Keratinocyte (primary cell): ENCODE measurements at regions not wholly inside any gene's neighbourhood (a gene's known extent, or its start where the extent isn't known, plus 50 kb on each side); places are given as distances from the start of the nearest gene placed in this dataset.

Source experiments
- DNase-seq: peaks from one replicate; pipeline ENCODE4 v3.0.0-alpha.2; 2011; ENCODE audit warnings: low read depth, missing footprints, low spot score
- FAIRE-seq: peaks from 2 replicates; lab custom pipeline; 2011; peaks lifted over from hg19 to GRCh38; lab: Jason Lieb, UNC
- H2AFZ ChIP-seq: 2 replicates; pipeline ENCODE4 v1.6.0; 2012; ENCODE audit warnings: low read length, control low read depth, inconsistent platforms; ENCODE audit not compliant: control insufficient read depth
- H3K27ac ChIP-seq: 2 replicates; pipeline ENCODE4 v1.5.1; 2011; ENCODE audit warnings: low read length; ENCODE audit not compliant: control insufficient read depth, insufficient read depth
- H3K27me3 ChIP-seq: 3 replicates; pipeline ENCODE4 v1.6.0; 2011; ENCODE audit warnings: low read length; ENCODE audit not compliant: control insufficient read depth, insufficient read depth; ENCODE audit errors: extremely low read depth
- H3K36me3 ChIP-seq, 2 experiments: 2 replicates in 1 of 2; 3 replicates in 1 of 2; pipeline ENCODE4 v1.5.1; 2011; ENCODE audit warnings: low read length in 2 of 2, mild to moderate bottlenecking in 1 of 2; ENCODE audit not compliant: control insufficient read depth in 2 of 2, insufficient read depth in 2 of 2; ENCODE audit errors: extremely low read depth in 1 of 2
- H3K4me1 ChIP-seq: 3 replicates; pipeline ENCODE4 v1.5.1; 2011; ENCODE audit warnings: low read length; ENCODE audit not compliant: control insufficient read depth, insufficient read depth; ENCODE audit errors: extremely low read depth
- H3K4me2 ChIP-seq: 3 replicates; pipeline ENCODE4 v1.6.0; 2011; ENCODE audit warnings: low read depth, low read length; ENCODE audit not compliant: control insufficient read depth, insufficient read depth; ENCODE audit errors: extremely low read depth
- H3K4me3 ChIP-seq, 3 experiments: fragments of 200-600 bp in 1 of 3; sonication (generic) in 1 of 3; 2 replicates in 2 of 3; 3 replicates in 1 of 3; pipeline ENCODE4 v1.5.1; 2011 to 2016; ENCODE audit warnings: low read length in 3 of 3, mild to moderate bottlenecking in 3 of 3, control low read depth in 2 of 3, inconsistent platforms in 1 of 3, low read depth in 1 of 3, mixed read lengths in 1 of 3, mixed run types in 1 of 3, moderate library complexity in 1 of 3; ENCODE audit not compliant: control insufficient read depth in 2 of 3, insufficient read depth in 2 of 3; ENCODE audit errors: extremely low read depth in 1 of 3
- H3K79me2 ChIP-seq: 2 replicates; pipeline ENCODE4 v1.6.0; 2012; ENCODE audit warnings: low read length; ENCODE audit not compliant: control insufficient read depth, insufficient read depth
- H3K9ac ChIP-seq: 3 replicates; pipeline ENCODE4 v1.6.0; 2011; ENCODE audit warnings: low read length; ENCODE audit not compliant: control insufficient read depth, insufficient read depth; ENCODE audit errors: extremely low read depth
- H3K9me1 ChIP-seq: 3 replicates; pipeline ENCODE4 v1.6.0; 2011; ENCODE audit warnings: low read length; ENCODE audit not compliant: control insufficient read depth, insufficient read depth; ENCODE audit errors: extremely low read depth
- H3K9me3 ChIP-seq: 2 replicates; pipeline ENCODE4 v1.5.1; 2012; ENCODE audit warnings: low read depth, low read length; ENCODE audit not compliant: control insufficient read depth
- H4K20me1 ChIP-seq: 3 replicates; pipeline ENCODE4 v1.6.0; 2011; ENCODE audit warnings: low read length; ENCODE audit not compliant: control insufficient read depth, insufficient read depth; ENCODE audit errors: extremely low read depth
- EZH2 ChIP-seq: IDR thresholded peaks from one replicate; pipeline ENCODE4 v1.6.1; 2012; ENCODE audit warnings: inconsistent platforms, mild to moderate bottlenecking, low read length, moderate library complexity
- dilution Hi-C: fragments of 300-500 bp; cut with MboI; formaldehyde crosslinking; loops from one replicate; pipeline ENCODE4 v1.7.0; 2020; ENCODE audit warnings: low sequenced_read_pairs; ENCODE audit not compliant: extremely low pct_ligation_motif_present
- TF ChIP-seq, protein P1 (sequence below), 3 experiments: IDR thresholded peaks in 1 of 3; conservative IDR thresholded peaks in 1 of 3; optimal IDR thresholded peaks in 1 of 3; 2 replicates in 2 of 3; 3 replicates in 1 of 3; pipeline versions ENCODE3 to v1.5.1; 2011; ENCODE audit warnings: low read length in 3 of 3, mild to moderate bottlenecking in 3 of 3, moderate library complexity in 2 of 3, control low read depth in 1 of 3, inconsistent platforms in 1 of 3; ENCODE audit not compliant: insufficient read depth in 2 of 3; ENCODE audit errors: extremely low read depth in 1 of 3

- Histone ChIP-seq H3K4me2 (no peak overlapping the region), H3K27ac (no peak overlapping the region), H3K79me2 (no peaks in the 10 kb centered on the region), H3K9me3 (no peaks in the 10 kb centered on the region), H3K4me3 (no peak overlapping the region), H3K4me1 (no peaks in the 10 kb centered on the region), H3K9ac (no peak overlapping the region), H2AFZ (no peak overlapping the region), H4K20me1 (no peaks in the 10 kb centered on the region), H3K9me1 (no peaks in the 10 kb centered on the region), H3K36me3 (no peaks in the 10 kb centered on the region), H3K27me3 (no peaks in the 10 kb centered on the region)
- DNase-seq (no peak), FAIRE-seq (no peak)
- dilution Hi-C loops, result no loop called here
- TF ChIP-seq, protein P1, sequence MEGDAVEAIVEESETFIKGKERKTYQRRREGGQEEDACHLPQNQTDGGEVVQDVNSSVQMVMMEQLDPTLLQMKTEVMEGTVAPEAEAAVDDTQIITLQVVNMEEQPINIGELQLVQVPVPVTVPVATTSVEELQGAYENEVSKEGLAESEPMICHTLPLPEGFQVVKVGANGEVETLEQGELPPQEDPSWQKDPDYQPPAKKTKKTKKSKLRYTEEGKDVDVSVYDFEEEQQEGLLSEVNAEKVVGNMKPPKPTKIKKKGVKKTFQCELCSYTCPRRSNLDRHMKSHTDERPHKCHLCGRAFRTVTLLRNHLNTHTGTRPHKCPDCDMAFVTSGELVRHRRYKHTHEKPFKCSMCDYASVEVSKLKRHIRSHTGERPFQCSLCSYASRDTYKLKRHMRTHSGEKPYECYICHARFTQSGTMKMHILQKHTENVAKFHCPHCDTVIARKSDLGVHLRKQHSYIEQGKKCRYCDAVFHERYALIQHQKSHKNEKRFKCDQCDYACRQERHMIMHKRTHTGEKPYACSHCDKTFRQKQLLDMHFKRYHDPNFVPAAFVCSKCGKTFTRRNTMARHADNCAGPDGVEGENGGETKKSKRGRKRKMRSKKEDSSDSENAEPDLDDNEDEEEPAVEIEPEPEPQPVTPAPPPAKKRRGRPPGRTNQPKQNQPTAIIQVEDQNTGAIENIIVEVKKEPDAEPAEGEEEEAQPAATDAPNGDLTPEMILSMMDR (optimal IDR thresholded peaks at IDR 0.05 in 1 of 3, IDR thresholded peaks at IDR 0.05 in 1 of 3, conservative IDR thresholded peaks at IDR 0.05 in 1 of 3; ENCODE audit: extremely low read depth in 1 of 3, insufficient read depth in 2 of 3, low read length in 3 of 3), result no peak
- no peak for TF ChIP-seq EZH2
These were observed 91.9 kb upstream of the IGSF21 start for GRCh38 chr1:18015719-18016118.

GRCh38 chr1:18018366-18018765 is 89.2 kb upstream of the IGSF21 start:
- H3K9me3 ChIP-seq, result no peaks in the 10 kb centered on the region
- H3K9me1 ChIP-seq, result no peaks in the 10 kb centered on the region
- H3K4me2 ChIP-seq, result no peak overlapping the region
- no peak overlapping the region for H2AFZ ChIP-seq
- H3K4me1 ChIP-seq, result no peaks in the 10 kb centered on the region
- H3K36me3 ChIP-seq, result no peaks in the 10 kb centered on the region
- TF ChIP-seq, protein P1 (optimal IDR thresholded peaks at IDR 0.05 in 1 of 3, IDR thresholded peaks at IDR 0.05 in 1 of 3, conservative IDR thresholded peaks at IDR 0.05 in 1 of 3; ENCODE audit: extremely low read depth in 1 of 3, insufficient read depth in 2 of 3, low read length in 3 of 3), result no peak
- no peak for TF ChIP-seq EZH2
- no peaks in the 10 kb centered on the region for H3K79me2 ChIP-seq
- H3K4me3 ChIP-seq, result no peak overlapping the region
- no peaks in the 10 kb centered on the region for H4K20me1 ChIP-seq
- DNase-seq (no peak), FAIRE-seq (no peak)
- dilution Hi-C loops, result no loop called here
- H3K9ac ChIP-seq, result no peak overlapping the region
- no peak overlapping the region for H3K27ac ChIP-seq
- no peaks in the 10 kb centered on the region for H3K27me3 ChIP-seq
